KOPT-K1 (cell line): ENCODE measurements at regions not wholly inside any gene's neighbourhood (a gene's known extent, or its start where the extent isn't known, plus 50 kb on each side); places are given as distances from the start of the nearest gene placed in this dataset.

Experiments
- H3K27ac ChIP-seq: fragments of 200-600 bp; sonication (generic); 2 replicates; pipeline ENCODE4 v1.5.1; 2016; ENCODE audit warnings: antibody characterized with exemption, mild to moderate bottlenecking, low read depth, low read length; ENCODE audit not compliant: poor library complexity, severe bottlenecking
- H3K36me3 ChIP-seq: fragments of 200-600 bp; sonication (generic); 2 replicates; pipeline ENCODE4 v1.5.1; 2017; ENCODE audit warnings: antibody characterized with exemption, mild to moderate bottlenecking, low read length, moderate library complexity; ENCODE audit not compliant: insufficient read depth
- H3K9me3 ChIP-seq: fragments of 200-600 bp; sonication (generic); 2 replicates; pipeline ENCODE4 v1.5.1; 2017; ENCODE audit warnings: antibody characterized with exemption, low read length, mild to moderate bottlenecking; ENCODE audit not compliant: insufficient read depth, poor library complexity, severe bottlenecking

GRCh38 chr5:93845376-93845775 is 104.0 kb upstream of the POU5F2 start:
- Histone ChIP-seq H3K9me3 (peaks cover 31% of the 10 kb centered on the region), H3K36me3 (no peaks in the 10 kb centered on the region), H3K27ac (no peak overlapping the region)

GRCh38 chr5:93831449-93831848 is 90.0 kb upstream of the POU5F2 start:
- no peak overlapping the region for H3K27ac ChIP-seq

GRCh38 chr5:93830893-93831292 is 89.5 kb upstream of the POU5F2 start:
- peaks cover 7% of the 10 kb centered on the region for H3K9me3 ChIP-seq
- no peaks in the 10 kb centered on the region; the same call in 1 of the 2 replicates for H3K36me3 ChIP-seq
- no peak overlapping the region for H3K27ac ChIP-seq

More at GRCh38 chr5:93831449-93831848, 90.0 kb upstream of the POU5F2 start:
- Histone ChIP-seq H3K9me3 (peaks cover 7% of the 10 kb centered on the region), H3K36me3 (no peaks in the 10 kb centered on the region; the same call in 1 of the 2 replicates)

- Histone ChIP-seq H3K27ac (no peak overlapping the region), H3K9me3 (peaks cover 7% of the 10 kb centered on the region), H3K36me3 (no peaks in the 10 kb centered on the region; the same call in 1 of the 2 replicates)
Observed at GRCh38 chr5:93829346-93829745, 87.9 kb upstream of the POU5F2 start.

GRCh38 chr5:93821891-93822415 is 80.6 kb upstream of the POU5F2 start:
- Histone ChIP-seq H3K27ac (no peak overlapping the region), H3K9me3 (no peaks in the 10 kb centered on the region), H3K36me3 (no peaks in the 10 kb centered on the region)

- Histone ChIP-seq H3K36me3 (no peaks in the 10 kb centered on the region), H3K9me3 (no peaks in the 10 kb centered on the region), H3K27ac (no peak overlapping the region)
Observed at GRCh38 chr5:93819668-93820067, 78.3 kb upstream of the POU5F2 start.

GRCh38 chr5:93810780-93811179 is 69.4 kb upstream of the POU5F2 start:
- H3K27ac ChIP-seq, result no peak overlapping the region
- no peaks in the 10 kb centered on the region for H3K9me3 ChIP-seq
- H3K36me3 ChIP-seq, result no peaks in the 10 kb centered on the region

GRCh38 chr5:93809430-93809829 is 68.0 kb upstream of the POU5F2 start:
- Histone ChIP-seq H3K36me3 (no peaks in the 10 kb centered on the region), H3K9me3 (no peaks in the 10 kb centered on the region), H3K27ac (no peak overlapping the region)

- no peaks in the 10 kb centered on the region for H3K36me3 ChIP-seq
- H3K9me3 ChIP-seq, result no peaks in the 10 kb centered on the region
- no peak overlapping the region for H3K27ac ChIP-seq
Observed at GRCh38 chr5:93807846-93808245, 66.4 kb upstream of the POU5F2 start.

GRCh38 chr5:93805616-93806379 is 64.4 kb upstream of the POU5F2 start:
- no peaks in the 10 kb centered on the region for H3K9me3 ChIP-seq
- H3K36me3 ChIP-seq, result no peaks in the 10 kb centered on the region
- H3K27ac ChIP-seq, result no peak overlapping the region

- H3K27ac ChIP-seq, result no peak overlapping the region
- no peaks in the 10 kb centered on the region for H3K9me3 ChIP-seq
- H3K36me3 ChIP-seq, result no peaks in the 10 kb centered on the region
Observed at GRCh38 chr5:93800988-93801811, 59.8 kb upstream of the POU5F2 start.

- H3K36me3 ChIP-seq, result 0 out of 2 replicates have a peak, but pooled peaks cover 3% of the 10 kb centered on the region
- H3K9me3 ChIP-seq, result no peaks in the 10 kb centered on the region
- H3K27ac ChIP-seq, result no peak overlapping the region
Observed at GRCh38 chr5:93794954-93795353, 53.6 kb upstream of the POU5F2 start.

GRCh38 chr5:93793159-93793781 is 51.9 kb upstream of the POU5F2 start:
- Histone ChIP-seq H3K9me3 (no peaks in the 10 kb centered on the region), H3K27ac (no peak overlapping the region), H3K36me3 (0 out of 2 replicates have a peak, but pooled peaks cover 3% of the 10 kb centered on the region)

- 0 out of 2 replicates have a peak, but pooled peaks cover 3% of the 10 kb centered on the region for H3K36me3 ChIP-seq
- no peak overlapping the region for H3K27ac ChIP-seq
- H3K9me3 ChIP-seq, result no peaks in the 10 kb centered on the region
Observed at GRCh38 chr5:93791518-93791972, 50.1 kb upstream of the POU5F2 start.
